ENCODE measurements at regions not wholly inside any gene's neighbourhood (a gene's known extent, or its start where the extent isn't known, plus 50 kb on each side); places are given as distances from the start of the nearest gene placed in this dataset.

- Histone ChIP-seq H3K27ac (ENCODE audit: low read depth, low read length) (no peak overlapping the region), H3K4me2 (ENCODE audit: low read length) (no peak overlapping the region), H3K79me2 (ENCODE audit: control insufficient read depth, low read length) (no peaks in the 10 kb centered on the region), H3K4me1 (ENCODE audit: control insufficient read depth, low read length) (no peaks in the 10 kb centered on the region), H3K9me2 (replicated peaks; ENCODE audit: control insufficient read depth, low read length) (no peaks in the 10 kb centered on the region), H3K36me3 (ENCODE audit: control insufficient read depth, low read length) (no peaks in the 10 kb centered on the region), H3K9me3 (ENCODE audit: control insufficient read depth, insufficient read depth, low read length) (no peaks in the 10 kb centered on the region), H3K4me3 (ENCODE audit: low read length) (no peak overlapping the region), H4K20me1 (ENCODE audit: control insufficient read depth, insufficient read depth, low read depth, low read length) (no peaks in the 10 kb centered on the region), H3F3A (ENCODE audit: control insufficient read depth, insufficient read depth) (no peaks in the 10 kb centered on the region), H3K27me3 (ENCODE audit: control insufficient read depth, low read length) (no peaks in the 10 kb centered on the region)
- no peak for TF ChIP-seq EZH2phosphoT487 (IDR thresholded peaks at IDR 0.05; ENCODE audit: borderline replicate concordance, low read length)
- TF ChIP-seq CTCF (IDR thresholded peaks at IDR 0.05; ENCODE audit: low read depth, low read length, poor library complexity, severe bottlenecking), result no peak
Measured at GRCh38 chr10:52653263-52653909, 119.2 kb downstream of the MBL2 start.

- no peaks in the 10 kb centered on the region for H3K27me3 ChIP-seq (ENCODE audit: control insufficient read depth, low read length)
- H3K9me3 ChIP-seq (ENCODE audit: control insufficient read depth, insufficient read depth, low read length), result no peaks in the 10 kb centered on the region
- no peaks in the 10 kb centered on the region for H3K4me1 ChIP-seq (ENCODE audit: control insufficient read depth, low read length)
- H3K79me2 ChIP-seq (ENCODE audit: control insufficient read depth, low read length), result no peaks in the 10 kb centered on the region
- TF ChIP-seq EZH2phosphoT487 (IDR thresholded peaks at IDR 0.05; ENCODE audit: borderline replicate concordance, low read length) (no peak), CTCF (IDR thresholded peaks at IDR 0.05; ENCODE audit: low read depth, low read length, poor library complexity, severe bottlenecking) (no peak)
- H3F3A ChIP-seq (ENCODE audit: control insufficient read depth, insufficient read depth), result no peaks in the 10 kb centered on the region
- H3K27ac ChIP-seq (ENCODE audit: low read depth, low read length), result no peak overlapping the region
- H3K36me3 ChIP-seq (ENCODE audit: control insufficient read depth, low read length), result no peaks in the 10 kb centered on the region
- no peak overlapping the region for H3K4me3 ChIP-seq (ENCODE audit: low read length)
- no peak overlapping the region for H3K4me2 ChIP-seq (ENCODE audit: low read length)
- H3K9me2 ChIP-seq (replicated peaks; ENCODE audit: control insufficient read depth, low read length), result no peaks in the 10 kb centered on the region
- H4K20me1 ChIP-seq (ENCODE audit: control insufficient read depth, insufficient read depth, low read depth, low read length), result no peaks in the 10 kb centered on the region
Measured at GRCh38 chr10:52654201-52654600, 118.4 kb downstream of the MBL2 start.

GRCh38 chr10:52658112-52658511 lies 114.5 kb downstream of the MBL2 start:
- no peak overlapping the region for H3K27ac ChIP-seq (ENCODE audit: low read depth, low read length)
- no peaks in the 10 kb centered on the region for H3F3A ChIP-seq (ENCODE audit: control insufficient read depth, insufficient read depth)
- H4K20me1 ChIP-seq (ENCODE audit: control insufficient read depth, insufficient read depth, low read depth, low read length), result no peaks in the 10 kb centered on the region
- H3K27me3 ChIP-seq (ENCODE audit: control insufficient read depth, low read length), result no peaks in the 10 kb centered on the region
- no peaks in the 10 kb centered on the region for H3K4me1 ChIP-seq (ENCODE audit: control insufficient read depth, low read length)
- H3K9me3 ChIP-seq (ENCODE audit: control insufficient read depth, insufficient read depth, low read length), result no peaks in the 10 kb centered on the region
- H3K4me3 ChIP-seq (ENCODE audit: low read length), result no peak overlapping the region
- H3K4me2 ChIP-seq (ENCODE audit: low read length), result no peak overlapping the region
- TF ChIP-seq CTCF (IDR thresholded peaks at IDR 0.05; ENCODE audit: low read depth, low read length, poor library complexity, severe bottlenecking), result no peak
- no peak for TF ChIP-seq EZH2phosphoT487 (IDR thresholded peaks at IDR 0.05; ENCODE audit: borderline replicate concordance, low read length)
- H3K36me3 ChIP-seq (ENCODE audit: control insufficient read depth, low read length), result no peaks in the 10 kb centered on the region
- no peaks in the 10 kb centered on the region for H3K9me2 ChIP-seq (replicated peaks; ENCODE audit: control insufficient read depth, low read length)
- no peaks in the 10 kb centered on the region for H3K79me2 ChIP-seq (ENCODE audit: control insufficient read depth, low read length)

All from DOHH2 (cell line).